ENCODE measurements at regions not wholly inside any gene's neighbourhood (a gene's known extent, or its start where the extent isn't known, plus 50 kb on each side); places are given as distances from the start of the nearest gene placed in this dataset.

DNA sequence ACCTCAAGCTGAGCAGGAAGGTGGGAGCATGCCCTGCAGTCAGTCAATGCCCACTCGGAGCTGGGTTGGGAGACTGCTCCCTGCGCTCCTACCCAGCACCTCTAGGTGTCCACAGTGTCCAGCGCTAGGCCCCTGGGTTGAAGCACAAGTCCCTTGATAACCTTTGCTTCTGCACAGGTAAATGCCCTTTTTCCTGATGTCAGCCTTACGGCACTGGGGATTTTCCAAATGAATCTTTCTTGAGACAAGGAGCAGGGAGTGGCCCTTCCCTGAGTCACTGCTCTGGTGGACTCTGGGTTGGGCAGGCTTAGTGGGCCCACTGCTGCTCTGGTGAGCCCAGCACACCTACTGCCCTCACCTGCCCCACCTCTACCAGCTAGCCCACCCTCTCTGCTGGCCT is 61.9 kb upstream of the OPN4 start:
- WGBS (ENCODE audit: insufficient coverage): 96% methylated on average over 4 of the region's 4 CpGs
- no peak for DNase-seq
- ChIA-PET CTCF (interaction anchor here (1.6 kb wide), 1 partner anchor 10 kb away, joined by 5 read pairs; no protein-coding TSS in a partner anchor), POLR2A (no interaction called here)
- Histone ChIP-seq H3K9me3 (ENCODE audit: control extremely low read depth in 1 of 5, control insufficient read depth in 4 of 5, insufficient read depth in 2 of 5, low read depth in 1 of 5, low read length in 4 of 5) (no peaks in the 10 kb centered on the region), H3K36me3 (ENCODE audit: control insufficient read depth in 4 of 4, insufficient read depth in 4 of 4, low read length in 3 of 4) (no peaks in the 10 kb centered on the region), H3K27me3 (replicated peaks in 2 of 5; ENCODE audit: control insufficient read depth in 4 of 5, insufficient read depth in 5 of 5, low read length in 4 of 5) (peaks cover 0 to 3% (median 0%) of the 10 kb centered on the region in 5 experiments), H3K4me3 (ENCODE audit: control insufficient read depth in 1 of 7, extremely low read depth in 1 of 7, insufficient read depth in 4 of 7, low read depth in 2 of 7, low read length in 6 of 7) (no peak overlapping the region), H3K27ac (ENCODE audit: insufficient read depth in 1 of 2, low read depth in 1 of 2, low read length in 2 of 2, poor library complexity in 1 of 2, severe bottlenecking in 2 of 2) (no peak overlapping the region), H3K4me1 (ENCODE audit: control extremely low read depth in 1 of 4, control insufficient read depth in 4 of 4, insufficient read depth in 4 of 4, low read length in 3 of 4) (no peaks in the 10 kb centered on the region)

- 80% methylated on average over 2 of the region's 5 CpGs for WGBS (ENCODE audit: insufficient coverage)
- H3K36me3 ChIP-seq (ENCODE audit: control insufficient read depth in 4 of 4, insufficient read depth in 4 of 4, low read length in 3 of 4): no peaks in the 10 kb centered on the region
- POLR2A ChIA-PET: no interaction called here
- CTCF ChIA-PET: interaction anchor here (1.1 to 1.4 kb wide), 2 partner anchors 9 kb away, joined by 3 read pairs; no protein-coding TSS in a partner anchor
- H3K4me1 ChIP-seq (ENCODE audit: control extremely low read depth in 1 of 4, control insufficient read depth in 4 of 4, insufficient read depth in 4 of 4, low read length in 3 of 4): peaks cover 0 to 1% (median 0%) of the 10 kb centered on the region in 4 experiments
- no peak overlapping the region for H3K27ac ChIP-seq (ENCODE audit: insufficient read depth in 1 of 2, low read depth in 1 of 2, low read length in 2 of 2, poor library complexity in 1 of 2, severe bottlenecking in 2 of 2)
- H3K9me3 ChIP-seq (ENCODE audit: control extremely low read depth in 1 of 5, control insufficient read depth in 4 of 5, insufficient read depth in 2 of 5, low read depth in 1 of 5, low read length in 4 of 5): no peaks in the 10 kb centered on the region
- H3K4me3 ChIP-seq (ENCODE audit: control insufficient read depth in 1 of 7, extremely low read depth in 1 of 7, insufficient read depth in 4 of 7, low read depth in 2 of 7, low read length in 6 of 7): no peak overlapping the region
- peaks cover 0 to 3% (median 0%) of the 10 kb centered on the region in 5 experiments for H3K27me3 ChIP-seq (replicated peaks in 2 of 5; ENCODE audit: control insufficient read depth in 4 of 5, insufficient read depth in 5 of 5, low read length in 4 of 5)
- no peak for DNase-seq
Measured at GRCh38 chr10:86594535-86594934, 59.8 kb upstream of the OPN4 start.

GRCh38 chr10:86595496-86595895 is 58.9 kb upstream of the OPN4 start:
- no peaks in the 10 kb centered on the region for H3K9me3 ChIP-seq (ENCODE audit: control extremely low read depth in 1 of 5, control insufficient read depth in 4 of 5, insufficient read depth in 2 of 5, low read depth in 1 of 5, low read length in 4 of 5)
- ChIA-PET POLR2A (no interaction called here), CTCF (interaction anchor here (0.9 to 1.1 kb wide), 2 partner anchors 10 to 124 kb away, joined by 3 read pairs; no protein-coding TSS in a partner anchor)
- H3K4me3 ChIP-seq (ENCODE audit: control insufficient read depth in 1 of 7, extremely low read depth in 1 of 7, insufficient read depth in 4 of 7, low read depth in 2 of 7, low read length in 6 of 7): no peak overlapping the region
- H3K36me3 ChIP-seq (ENCODE audit: control insufficient read depth in 4 of 4, insufficient read depth in 4 of 4, low read length in 3 of 4): no peaks in the 10 kb centered on the region
- peaks cover 0 to 7% (median 1%) of the 10 kb centered on the region in 4 experiments for H3K4me1 ChIP-seq (ENCODE audit: control extremely low read depth in 1 of 4, control insufficient read depth in 4 of 4, insufficient read depth in 4 of 4, low read length in 3 of 4)
- DNase-seq: no peak
- no peak overlapping the region for H3K27ac ChIP-seq (ENCODE audit: insufficient read depth in 1 of 2, low read depth in 1 of 2, low read length in 2 of 2, poor library complexity in 1 of 2, severe bottlenecking in 2 of 2)
- 100% methylated on average over 3 of the region's 5 CpGs for WGBS (ENCODE audit: insufficient coverage)
- H3K27me3 ChIP-seq (replicated peaks in 2 of 5; ENCODE audit: control insufficient read depth in 4 of 5, insufficient read depth in 5 of 5, low read length in 4 of 5): peaks cover 0 to 3% (median 0%) of the 10 kb centered on the region in 5 experiments

GRCh38 chr10:86596266-86596665 is 58.1 kb upstream of the OPN4 start:
- Histone ChIP-seq H3K4me1 (ENCODE audit: control extremely low read depth in 1 of 4, control insufficient read depth in 4 of 4, insufficient read depth in 4 of 4, low read length in 3 of 4) (peaks cover 0 to 7% (median 1%) of the 10 kb centered on the region in 4 experiments), H3K9me3 (ENCODE audit: control extremely low read depth in 1 of 5, control insufficient read depth in 4 of 5, insufficient read depth in 2 of 5, low read depth in 1 of 5, low read length in 4 of 5) (no peaks in the 10 kb centered on the region), H3K36me3 (ENCODE audit: control insufficient read depth in 4 of 4, insufficient read depth in 4 of 4, low read length in 3 of 4) (no peaks in the 10 kb centered on the region), H3K27me3 (replicated peaks in 2 of 5; ENCODE audit: control insufficient read depth in 4 of 5, insufficient read depth in 5 of 5, low read length in 4 of 5) (peaks cover 0 to 3% (median 0%) of the 10 kb centered on the region in 5 experiments), H3K27ac (ENCODE audit: insufficient read depth in 1 of 2, low read depth in 1 of 2, low read length in 2 of 2, poor library complexity in 1 of 2, severe bottlenecking in 2 of 2) (no peak overlapping the region), H3K4me3 (ENCODE audit: control insufficient read depth in 1 of 7, extremely low read depth in 1 of 7, insufficient read depth in 4 of 7, low read depth in 2 of 7, low read length in 6 of 7) (no peak overlapping the region)
- no peak for DNase-seq
- WGBS (ENCODE audit: insufficient coverage): 94% methylated on average over 2 of the region's 3 CpGs
- ChIA-PET CTCF (no interaction called here), POLR2A (no interaction called here)

- peaks cover 0 to 7% (median 1%) of the 10 kb centered on the region in 4 experiments for H3K4me1 ChIP-seq (ENCODE audit: control extremely low read depth in 1 of 4, control insufficient read depth in 4 of 4, insufficient read depth in 4 of 4, low read length in 3 of 4)
- ChIA-PET CTCF (interaction anchor here (0.9 kb wide), 1 partner anchor 12 kb away, joined by 3 read pairs; no protein-coding TSS in a partner anchor), POLR2A (no interaction called here)
- no peaks in the 10 kb centered on the region for H3K36me3 ChIP-seq (ENCODE audit: control insufficient read depth in 4 of 4, insufficient read depth in 4 of 4, low read length in 3 of 4)
- H3K9me3 ChIP-seq (ENCODE audit: control extremely low read depth in 1 of 5, control insufficient read depth in 4 of 5, insufficient read depth in 2 of 5, low read depth in 1 of 5, low read length in 4 of 5): no peaks in the 10 kb centered on the region
- 98% methylated on average over 11 of the region's 15 CpGs for WGBS (ENCODE audit: insufficient coverage)
- no peak overlapping the region for H3K4me3 ChIP-seq (ENCODE audit: control insufficient read depth in 1 of 7, extremely low read depth in 1 of 7, insufficient read depth in 4 of 7, low read depth in 2 of 7, low read length in 6 of 7)
- H3K27me3 ChIP-seq (replicated peaks in 2 of 5; ENCODE audit: control insufficient read depth in 4 of 5, insufficient read depth in 5 of 5, low read length in 4 of 5): peaks cover 0 to 3% (median 0%) of the 10 kb centered on the region in 5 experiments
- no peak overlapping the region for H3K27ac ChIP-seq (ENCODE audit: insufficient read depth in 1 of 2, low read depth in 1 of 2, low read length in 2 of 2, poor library complexity in 1 of 2, severe bottlenecking in 2 of 2)
- no peak for DNase-seq
Measured at GRCh38 chr10:86597306-86597705, 57.0 kb upstream of the OPN4 start.

GRCh38 chr10:86598151-86598550 is 56.2 kb upstream of the OPN4 start:
- 100% methylated on average over 1 of the region's 1 CpG for WGBS (ENCODE audit: insufficient coverage)
- CTCF ChIA-PET: interaction anchor here (1.7 kb wide), 1 partner anchor 12 kb away, joined by 5 read pairs; no protein-coding TSS in a partner anchor
- no peaks in the 10 kb centered on the region for H3K9me3 ChIP-seq (ENCODE audit: control extremely low read depth in 1 of 5, control insufficient read depth in 4 of 5, insufficient read depth in 2 of 5, low read depth in 1 of 5, low read length in 4 of 5)
- no peak overlapping the region for H3K4me3 ChIP-seq (ENCODE audit: control insufficient read depth in 1 of 7, extremely low read depth in 1 of 7, insufficient read depth in 4 of 7, low read depth in 2 of 7, low read length in 6 of 7)
- peaks cover 0 to 7% (median 1%) of the 10 kb centered on the region in 4 experiments for H3K4me1 ChIP-seq (ENCODE audit: control extremely low read depth in 1 of 4, control insufficient read depth in 4 of 4, insufficient read depth in 4 of 4, low read length in 3 of 4)
- POLR2A ChIA-PET: no interaction called here
- peaks cover 0 to 3% (median 0%) of the 10 kb centered on the region in 5 experiments for H3K27me3 ChIP-seq (replicated peaks in 2 of 5; ENCODE audit: control insufficient read depth in 4 of 5, insufficient read depth in 5 of 5, low read length in 4 of 5)
- H3K27ac ChIP-seq (ENCODE audit: insufficient read depth in 1 of 2, low read depth in 1 of 2, low read length in 2 of 2, poor library complexity in 1 of 2, severe bottlenecking in 2 of 2): no peak overlapping the region
- no peak for DNase-seq
- no peaks in the 10 kb centered on the region for H3K36me3 ChIP-seq (ENCODE audit: control insufficient read depth in 4 of 4, insufficient read depth in 4 of 4, low read length in 3 of 4)

DNA sequence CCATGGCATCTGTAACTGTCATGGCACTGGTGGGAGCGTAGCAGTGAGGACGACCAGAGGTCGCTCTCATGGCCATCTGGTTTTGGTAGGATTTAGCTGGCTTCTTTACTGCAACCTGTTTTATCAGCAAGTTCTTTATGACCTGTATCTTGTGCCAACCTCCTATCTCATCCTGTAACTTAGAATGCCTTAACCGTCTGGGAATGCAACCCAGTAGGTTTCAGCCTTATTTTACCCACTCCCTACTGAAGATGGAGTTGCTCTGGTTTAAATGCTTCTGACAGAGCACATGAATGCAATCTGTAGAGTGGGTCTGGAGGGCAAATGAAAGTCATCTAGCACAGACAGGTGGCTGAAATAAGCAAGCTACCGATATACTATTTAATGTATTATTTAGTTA is 55.3 kb upstream of the OPN4 start:
- ChIA-PET POLR2A (no interaction called here), CTCF (interaction anchor here (1.7 kb wide), 1 partner anchor 13 kb away, joined by 5 read pairs; no protein-coding TSS in a partner anchor)
- no peaks in the 10 kb centered on the region for H3K9me3 ChIP-seq (ENCODE audit: control extremely low read depth in 1 of 5, control insufficient read depth in 4 of 5, insufficient read depth in 2 of 5, low read depth in 1 of 5, low read length in 4 of 5)
- H3K4me1 ChIP-seq (ENCODE audit: control extremely low read depth in 1 of 4, control insufficient read depth in 4 of 4, insufficient read depth in 4 of 4, low read length in 3 of 4): peaks cover 0 to 7% (median 1%) of the 10 kb centered on the region in 4 experiments
- H3K27ac ChIP-seq (ENCODE audit: insufficient read depth in 1 of 2, low read depth in 1 of 2, low read length in 2 of 2, poor library complexity in 1 of 2, severe bottlenecking in 2 of 2): no peak overlapping the region
- no peak overlapping the region for H3K4me3 ChIP-seq (ENCODE audit: control insufficient read depth in 1 of 7, extremely low read depth in 1 of 7, insufficient read depth in 4 of 7, low read depth in 2 of 7, low read length in 6 of 7)
- DNase-seq: no peak
- peaks cover 0 to 3% (median 0%) of the 10 kb centered on the region in 5 experiments for H3K27me3 ChIP-seq (replicated peaks in 2 of 5; ENCODE audit: control insufficient read depth in 4 of 5, insufficient read depth in 5 of 5, low read length in 4 of 5)
- no CpG with 5 or more reads among the region's 5 CpGs for whole genome bisulfite sequencing (ENCODE audit: insufficient coverage)
- H3K36me3 ChIP-seq (ENCODE audit: control insufficient read depth in 4 of 4, insufficient read depth in 4 of 4, low read length in 3 of 4): no peaks in the 10 kb centered on the region

Measured in common myeloid progenitor, CD34-positive (primary cell).